ENCODE measurements at regions not wholly inside any gene's neighbourhood (a gene's known extent, or its start where the extent isn't known, plus 50 kb on each side); places are given as distances from the start of the nearest gene placed in this dataset.
A peak's percentile ranks its signal among the peaks of the same experiment; 100 is the strongest.

DNA sequence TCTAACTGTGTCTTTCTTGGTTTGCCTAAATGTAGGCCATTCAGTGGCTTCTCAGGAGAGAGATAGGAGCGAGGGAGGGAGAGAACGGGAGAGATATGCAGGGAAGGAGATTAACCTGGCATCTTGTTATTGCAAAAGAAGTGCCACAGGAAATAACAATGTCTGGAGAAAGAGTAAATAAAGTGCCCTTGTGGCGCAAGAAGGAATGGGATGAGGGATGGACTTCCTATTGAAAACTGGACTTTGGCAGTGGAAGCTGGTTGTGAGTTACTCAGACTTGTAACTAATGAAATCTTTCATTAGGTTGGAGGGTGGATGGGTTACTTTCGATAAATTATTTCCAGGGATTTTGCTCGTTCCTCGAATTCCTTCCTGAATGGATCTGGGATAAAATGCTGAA, 136.1 kb downstream of the LACC1 start:
- Histone ChIP-seq H3K27me3 (no peaks in the 10 kb centered on the region), H3K36me3 (no peaks in the 10 kb centered on the region), H3K4me3 (no peak overlapping the region), H3K4me1 (ENCODE audit: low read depth) (peaks cover 37% of the 10 kb centered on the region), H3K9me3 (ENCODE audit: low read depth) (no peaks in the 10 kb centered on the region), H3K27ac (peak overlapping the region; percentile 84)
- TF ChIP-seq, protein P1, sequence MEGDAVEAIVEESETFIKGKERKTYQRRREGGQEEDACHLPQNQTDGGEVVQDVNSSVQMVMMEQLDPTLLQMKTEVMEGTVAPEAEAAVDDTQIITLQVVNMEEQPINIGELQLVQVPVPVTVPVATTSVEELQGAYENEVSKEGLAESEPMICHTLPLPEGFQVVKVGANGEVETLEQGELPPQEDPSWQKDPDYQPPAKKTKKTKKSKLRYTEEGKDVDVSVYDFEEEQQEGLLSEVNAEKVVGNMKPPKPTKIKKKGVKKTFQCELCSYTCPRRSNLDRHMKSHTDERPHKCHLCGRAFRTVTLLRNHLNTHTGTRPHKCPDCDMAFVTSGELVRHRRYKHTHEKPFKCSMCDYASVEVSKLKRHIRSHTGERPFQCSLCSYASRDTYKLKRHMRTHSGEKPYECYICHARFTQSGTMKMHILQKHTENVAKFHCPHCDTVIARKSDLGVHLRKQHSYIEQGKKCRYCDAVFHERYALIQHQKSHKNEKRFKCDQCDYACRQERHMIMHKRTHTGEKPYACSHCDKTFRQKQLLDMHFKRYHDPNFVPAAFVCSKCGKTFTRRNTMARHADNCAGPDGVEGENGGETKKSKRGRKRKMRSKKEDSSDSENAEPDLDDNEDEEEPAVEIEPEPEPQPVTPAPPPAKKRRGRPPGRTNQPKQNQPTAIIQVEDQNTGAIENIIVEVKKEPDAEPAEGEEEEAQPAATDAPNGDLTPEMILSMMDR (IDR thresholded peaks at IDR 0.05; ENCODE audit: low read depth, low read length): no peak
- peak in 1 of 2 donors; percentile 32 for DNase-seq (ENCODE audit: low read depth in 1 of 2, low spot score in 1 of 2)

- DNase-seq (ENCODE audit: low read depth in 1 of 2, low spot score in 1 of 2): no peak
- Histone ChIP-seq H3K9me3 (ENCODE audit: low read depth) (no peaks in the 10 kb centered on the region), H3K4me3 (no peak overlapping the region), H3K4me1 (ENCODE audit: low read depth) (peaks cover 37% of the 10 kb centered on the region), H3K36me3 (no peaks in the 10 kb centered on the region), H3K27me3 (no peaks in the 10 kb centered on the region), H3K27ac (peak overlapping the region; percentile 84)
- TF ChIP-seq, protein P1 (IDR thresholded peaks at IDR 0.05; ENCODE audit: low read depth, low read length): no peak
These were observed 138.1 kb downstream of the LACC1 start for GRCh38 chr13:44017756-44018309.

DNA sequence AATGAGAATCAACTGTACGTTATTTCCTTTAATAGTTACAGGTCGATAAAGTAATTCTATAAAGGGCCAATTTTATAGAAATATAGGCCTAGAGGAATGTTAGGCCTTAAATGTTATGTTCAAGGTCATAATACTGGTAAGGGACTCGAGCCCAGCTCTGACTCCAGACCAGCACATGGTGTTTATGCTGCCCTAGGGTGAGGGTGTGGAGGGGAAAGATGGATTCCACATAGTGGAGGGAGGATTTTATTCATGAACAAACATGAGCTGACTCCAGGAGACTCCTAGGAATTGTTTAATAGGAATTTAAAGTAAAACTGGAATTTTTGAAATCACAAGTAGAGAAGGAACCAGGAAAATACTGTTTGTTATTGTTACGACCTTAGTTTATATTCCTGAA, 139.9 kb downstream of the LACC1 start:
- Histone ChIP-seq H3K9me3 (ENCODE audit: low read depth) (no peaks in the 10 kb centered on the region), H3K4me3 (no peak overlapping the region), H3K27me3 (no peaks in the 10 kb centered on the region), H3K4me1 (ENCODE audit: low read depth) (peaks cover 23% of the 10 kb centered on the region), H3K36me3 (no peaks in the 10 kb centered on the region), H3K27ac (no peak overlapping the region)
- no peak for DNase-seq (ENCODE audit: low read depth in 1 of 2, low spot score in 1 of 2)
- TF ChIP-seq, protein P1 (IDR thresholded peaks at IDR 0.05; ENCODE audit: low read depth, low read length): no peak

- Histone ChIP-seq H3K36me3 (no peaks in the 10 kb centered on the region), H3K27me3 (no peaks in the 10 kb centered on the region), H3K27ac (no peak overlapping the region), H3K9me3 (ENCODE audit: low read depth) (no peaks in the 10 kb centered on the region), H3K4me1 (ENCODE audit: low read depth) (peaks cover 10% of the 10 kb centered on the region), H3K4me3 (no peak overlapping the region)
- TF ChIP-seq, protein P1 (IDR thresholded peaks at IDR 0.05; ENCODE audit: low read depth, low read length): no peak
- no peak for DNase-seq (ENCODE audit: low read depth in 1 of 2, low spot score in 1 of 2)
These were observed 141.7 kb downstream of the LACC1 start for GRCh38 chr13:44021422-44021821.

DNA sequence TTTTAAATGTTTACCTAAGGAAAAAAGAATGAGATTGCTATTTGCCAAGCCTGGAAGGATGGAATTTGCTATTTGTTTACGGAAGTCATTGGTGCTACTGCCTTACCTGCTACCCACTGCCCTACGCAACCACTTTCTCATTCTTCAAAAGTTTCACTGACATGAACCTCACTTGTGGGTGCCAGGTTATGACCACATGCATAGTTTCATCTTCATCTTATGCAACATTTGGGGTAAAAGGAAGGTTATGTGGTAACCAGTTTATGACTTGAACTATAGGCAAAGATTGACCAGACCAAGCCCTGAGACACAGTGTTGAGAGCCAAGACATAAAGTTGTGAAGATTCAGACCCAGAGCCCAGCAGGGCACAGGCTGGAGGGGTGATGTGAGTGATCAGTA, 142.5 kb downstream of the LACC1 start:
- TF ChIP-seq, protein P1 (IDR thresholded peaks at IDR 0.05; ENCODE audit: low read depth, low read length): no peak
- no peaks in the 10 kb centered on the region for H3K36me3 ChIP-seq
- DNase-seq (ENCODE audit: low read depth in 1 of 2, low spot score in 1 of 2): peak in 1 of 2 donors; percentile 17
- H3K27me3 ChIP-seq: no peaks in the 10 kb centered on the region
- no peak overlapping the region for H3K4me3 ChIP-seq
- H3K4me1 ChIP-seq (ENCODE audit: low read depth): peaks cover 3% of the 10 kb centered on the region
- no peak overlapping the region for H3K27ac ChIP-seq
- no peaks in the 10 kb centered on the region for H3K9me3 ChIP-seq (ENCODE audit: low read depth)
